ENCODE measurements at regions not wholly inside any gene's neighbourhood (a gene's known extent, or its start where the extent isn't known, plus 50 kb on each side); places are given as distances from the start of the nearest gene placed in this dataset.
A peak's percentile ranks its signal among the peaks of the same experiment; 100 is the strongest.

GRCh38 chr21:15437883-15438282, 291.9 kb upstream of the USP25 start (continued):
- TF ChIP-seq RAD51 (IDR thresholded peaks at IDR 0.05) (no peak), SUZ12 (IDR thresholded peaks at IDR 0.05; ENCODE audit: unreplicated experiment) (no peak), YBX1 (IDR thresholded peaks at IDR 0.05) (no peak), POU2F2 (IDR thresholded peaks at IDR 0.05; ENCODE audit: borderline replicate concordance, low read depth, low read length) (0 out of 3 replicates have a peak, but pooled peaks have one; percentile 18), WRNIP1 (IDR thresholded peaks at IDR 0.05; ENCODE audit: borderline replicate concordance, low read depth, low read length) (no peak), TCF12 (IDR thresholded peaks at IDR 0.05; ENCODE audit: low read depth, low read length) (no peak), SMAD1 (IDR thresholded peaks at IDR 0.05; ENCODE audit: low read depth, partially characterized antibody) (no peak), BACH1 (IDR thresholded peaks at IDR 0.05; ENCODE audit: borderline replicate concordance) (no peak), HSF1 (IDR thresholded peaks at IDR 0.05; ENCODE audit: low read depth, low read length) (no peak), ZZZ3 (IDR thresholded peaks at IDR 0.05; ENCODE audit: control insufficient read depth, insufficient read length, low read depth) (no peak), MYB (IDR thresholded peaks at IDR 0.05; ENCODE audit: borderline replicate concordance, low read depth, low read length) (no peak), PBX3 (IDR thresholded peaks at IDR 0.05; ENCODE audit: insufficient replicate concordance, low read depth, low read length) (no peak), NRF1 (conservative IDR thresholded peaks at IDR 0.05; ENCODE audit: low read depth, low read length) (no peak), BCL11A (IDR thresholded peaks at IDR 0.05; ENCODE audit: low read depth, low read length) (peak; percentile 82), CEBPB (IDR thresholded peaks at IDR 0.05; ENCODE audit: borderline replicate concordance in 1 of 2, low read depth in 2 of 2, low read length in 2 of 2) (peak in 1 of 2 experiments; percentile 91; a peak in 2 of 4 replicates), TBL1XR1 (IDR thresholded peaks at IDR 0.05; ENCODE audit: low read depth, low read length) (no peak; the same call in 1 of the 2 replicates), CBX3 (IDR thresholded peaks at IDR 0.05; ENCODE audit: borderline replicate concordance, low read depth) (no peak)
- TF ChIP-seq, protein P1, sequence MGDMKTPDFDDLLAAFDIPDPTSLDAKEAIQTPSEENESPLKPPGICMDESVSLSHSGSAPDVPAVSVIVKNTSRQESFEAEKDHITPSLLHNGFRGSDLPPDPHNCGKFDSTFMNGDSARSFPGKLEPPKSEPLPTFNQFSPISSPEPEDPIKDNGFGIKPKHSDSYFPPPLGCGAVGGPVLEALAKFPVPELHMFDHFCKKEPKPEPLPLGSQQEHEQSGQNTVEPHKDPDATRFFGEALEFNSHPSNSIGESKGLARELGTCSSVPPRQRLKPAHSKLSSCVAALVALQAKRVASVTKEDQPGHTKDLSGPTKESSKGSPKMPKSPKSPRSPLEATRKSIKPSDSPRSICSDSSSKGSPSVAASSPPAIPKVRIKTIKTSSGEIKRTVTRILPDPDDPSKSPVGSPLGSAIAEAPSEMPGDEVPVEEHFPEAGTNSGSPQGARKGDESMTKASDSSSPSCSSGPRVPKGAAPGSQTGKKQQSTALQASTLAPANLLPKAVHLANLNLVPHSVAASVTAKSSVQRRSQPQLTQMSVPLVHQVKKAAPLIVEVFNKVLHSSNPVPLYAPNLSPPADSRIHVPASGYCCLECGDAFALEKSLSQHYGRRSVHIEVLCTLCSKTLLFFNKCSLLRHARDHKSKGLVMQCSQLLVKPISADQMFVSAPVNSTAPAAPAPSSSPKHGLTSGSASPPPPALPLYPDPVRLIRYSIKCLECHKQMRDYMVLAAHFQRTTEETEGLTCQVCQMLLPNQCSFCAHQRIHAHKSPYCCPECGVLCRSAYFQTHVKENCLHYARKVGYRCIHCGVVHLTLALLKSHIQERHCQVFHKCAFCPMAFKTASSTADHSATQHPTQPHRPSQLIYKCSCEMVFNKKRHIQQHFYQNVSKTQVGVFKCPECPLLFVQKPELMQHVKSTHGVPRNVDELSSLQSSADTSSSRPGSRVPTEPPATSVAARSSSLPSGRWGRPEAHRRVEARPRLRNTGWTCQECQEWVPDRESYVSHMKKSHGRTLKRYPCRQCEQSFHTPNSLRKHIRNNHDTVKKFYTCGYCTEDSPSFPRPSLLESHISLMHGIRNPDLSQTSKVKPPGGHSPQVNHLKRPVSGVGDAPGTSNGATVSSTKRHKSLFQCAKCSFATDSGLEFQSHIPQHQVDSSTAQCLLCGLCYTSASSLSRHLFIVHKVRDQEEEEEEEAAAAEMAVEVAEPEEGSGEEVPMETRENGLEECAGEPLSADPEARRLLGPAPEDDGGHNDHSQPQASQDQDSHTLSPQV (IDR thresholded peaks at IDR 0.05) = no peak
- TF ChIP-seq, protein P2, sequence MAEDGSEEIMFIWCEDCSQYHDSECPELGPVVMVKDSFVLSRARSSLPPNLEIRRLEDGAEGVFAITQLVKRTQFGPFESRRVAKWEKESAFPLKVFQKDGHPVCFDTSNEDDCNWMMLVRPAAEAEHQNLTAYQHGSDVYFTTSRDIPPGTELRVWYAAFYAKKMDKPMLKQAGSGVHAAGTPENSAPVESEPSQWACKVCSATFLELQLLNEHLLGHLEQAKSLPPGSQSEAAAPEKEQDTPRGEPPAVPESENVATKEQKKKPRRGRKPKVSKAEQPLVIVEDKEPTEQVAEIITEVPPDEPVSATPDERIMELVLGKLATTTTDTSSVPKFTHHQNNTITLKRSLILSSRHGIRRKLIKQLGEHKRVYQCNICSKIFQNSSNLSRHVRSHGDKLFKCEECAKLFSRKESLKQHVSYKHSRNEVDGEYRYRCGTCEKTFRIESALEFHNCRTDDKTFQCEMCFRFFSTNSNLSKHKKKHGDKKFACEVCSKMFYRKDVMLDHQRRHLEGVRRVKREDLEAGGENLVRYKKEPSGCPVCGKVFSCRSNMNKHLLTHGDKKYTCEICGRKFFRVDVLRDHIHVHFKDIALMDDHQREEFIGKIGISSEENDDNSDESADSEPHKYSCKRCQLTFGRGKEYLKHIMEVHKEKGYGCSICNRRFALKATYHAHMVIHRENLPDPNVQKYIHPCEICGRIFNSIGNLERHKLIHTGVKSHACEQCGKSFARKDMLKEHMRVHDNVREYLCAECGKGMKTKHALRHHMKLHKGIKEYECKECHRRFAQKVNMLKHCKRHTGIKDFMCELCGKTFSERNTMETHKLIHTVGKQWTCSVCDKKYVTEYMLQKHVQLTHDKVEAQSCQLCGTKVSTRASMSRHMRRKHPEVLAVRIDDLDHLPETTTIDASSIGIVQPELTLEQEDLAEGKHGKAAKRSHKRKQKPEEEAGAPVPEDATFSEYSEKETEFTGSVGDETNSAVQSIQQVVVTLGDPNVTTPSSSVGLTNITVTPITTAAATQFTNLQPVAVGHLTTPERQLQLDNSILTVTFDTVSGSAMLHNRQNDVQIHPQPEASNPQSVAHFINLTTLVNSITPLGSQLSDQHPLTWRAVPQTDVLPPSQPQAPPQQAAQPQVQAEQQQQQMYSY (CRISPR knock-in tag; IDR thresholded peaks at IDR 0.05) = no peak
